ENCODE measurements at regions not wholly inside any gene's neighbourhood (a gene's known extent, or its start where the extent isn't known, plus 50 kb on each side); places are given as distances from the start of the nearest gene placed in this dataset.

DNA sequence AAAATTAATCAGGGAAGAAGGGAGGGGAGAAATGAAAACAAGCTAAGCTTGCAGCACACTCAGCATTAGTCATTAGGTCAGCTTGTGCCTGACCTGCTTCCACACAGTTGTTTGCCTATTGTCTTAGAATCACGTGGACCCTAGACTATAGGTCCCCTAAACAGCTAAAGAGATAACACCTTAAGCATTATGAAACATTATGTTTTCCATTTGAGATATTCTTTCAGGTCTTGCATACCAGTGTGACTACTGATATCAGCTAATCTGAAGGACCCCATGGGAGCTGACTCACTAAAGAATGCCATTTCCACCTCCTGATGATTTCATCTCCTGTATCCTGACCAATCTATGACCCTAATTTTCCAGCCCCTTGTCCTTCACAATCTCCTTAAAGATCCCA lies 154.1 kb upstream of the FUT8 start:
- Histone ChIP-seq H3K4me3 (ENCODE audit: low read depth in 1 of 3, low read length in 3 of 3) (no peak overlapping the region), H3K27me3 (ENCODE audit: control insufficient read depth in 4 of 4, insufficient read depth in 4 of 4, low read length in 3 of 4) (no peaks in the 10 kb centered on the region), H3K9ac (ENCODE audit: low read depth in 1 of 2, low read length in 2 of 2) (no peak overlapping the region), H3K27ac (ENCODE audit: low read depth in 1 of 2, low read length in 2 of 2) (no peak overlapping the region), H3K9me3 (ENCODE audit: control insufficient read depth in 4 of 4, low read length in 3 of 4) (peaks cover 0 to 4% (median 0%) of the 10 kb centered on the region in 4 donors), H3K36me3 (ENCODE audit: control insufficient read depth in 4 of 4, insufficient read depth in 3 of 4, low read depth in 1 of 4, low read length in 3 of 4) (no peaks in the 10 kb centered on the region), H3K4me1 (ENCODE audit: control insufficient read depth in 4 of 4, insufficient read depth in 4 of 4, low read length in 3 of 4) (no peaks in the 10 kb centered on the region)
- DNase-seq (ENCODE audit: low spot score): no peak
- TF ChIP-seq HNF4G (IDR thresholded peaks at IDR 0.05): no peak
- TF ChIP-seq, protein P1, sequence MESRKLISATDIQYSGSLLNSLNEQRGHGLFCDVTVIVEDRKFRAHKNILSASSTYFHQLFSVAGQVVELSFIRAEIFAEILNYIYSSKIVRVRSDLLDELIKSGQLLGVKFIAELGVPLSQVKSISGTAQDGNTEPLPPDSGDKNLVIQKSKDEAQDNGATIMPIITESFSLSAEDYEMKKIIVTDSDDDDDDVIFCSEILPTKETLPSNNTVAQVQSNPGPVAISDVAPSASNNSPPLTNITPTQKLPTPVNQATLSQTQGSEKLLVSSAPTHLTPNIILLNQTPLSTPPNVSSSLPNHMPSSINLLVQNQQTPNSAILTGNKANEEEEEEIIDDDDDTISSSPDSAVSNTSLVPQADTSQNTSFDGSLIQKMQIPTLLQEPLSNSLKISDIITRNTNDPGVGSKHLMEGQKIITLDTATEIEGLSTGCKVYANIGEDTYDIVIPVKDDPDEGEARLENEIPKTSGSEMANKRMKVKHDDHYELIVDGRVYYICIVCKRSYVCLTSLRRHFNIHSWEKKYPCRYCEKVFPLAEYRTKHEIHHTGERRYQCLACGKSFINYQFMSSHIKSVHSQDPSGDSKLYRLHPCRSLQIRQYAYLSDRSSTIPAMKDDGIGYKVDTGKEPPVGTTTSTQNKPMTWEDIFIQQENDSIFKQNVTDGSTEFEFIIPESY (IDR thresholded peaks at IDR 0.05): no peak
- TF ChIP-seq, protein P2, sequence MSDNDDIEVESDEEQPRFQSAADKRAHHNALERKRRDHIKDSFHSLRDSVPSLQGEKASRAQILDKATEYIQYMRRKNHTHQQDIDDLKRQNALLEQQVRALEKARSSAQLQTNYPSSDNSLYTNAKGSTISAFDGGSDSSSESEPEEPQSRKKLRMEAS (IDR thresholded peaks at IDR 0.05): no peak
- WGBS: 27% methylated on average over 1 of the region's 1 CpG

DNA sequence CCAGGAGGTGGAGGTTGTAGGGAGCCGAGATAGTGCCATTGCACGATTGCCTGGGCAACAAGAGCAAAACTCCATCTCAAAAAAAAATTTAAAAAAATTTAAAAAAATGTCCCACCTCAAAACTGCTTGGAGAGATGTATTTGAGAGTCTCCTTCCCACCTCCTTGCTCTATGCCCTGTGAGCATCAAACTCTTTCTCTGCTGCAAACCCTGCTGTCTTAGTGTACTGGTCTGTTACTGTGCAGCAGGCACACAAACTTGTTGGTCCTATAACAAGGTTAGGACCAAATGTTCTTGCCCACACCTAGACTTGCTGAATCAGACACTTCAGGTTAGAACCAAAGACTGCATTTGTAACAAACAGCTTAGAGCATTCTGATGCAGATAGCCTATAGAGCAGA lies 153.5 kb upstream of the FUT8 start:
- H3K36me3 ChIP-seq (ENCODE audit: control insufficient read depth in 4 of 4, insufficient read depth in 3 of 4, low read depth in 1 of 4, low read length in 3 of 4): no peaks in the 10 kb centered on the region
- no peak for DNase-seq (ENCODE audit: low spot score)
- no peak overlapping the region for H3K27ac ChIP-seq (ENCODE audit: low read depth in 1 of 2, low read length in 2 of 2)
- H3K9ac ChIP-seq (ENCODE audit: low read depth in 1 of 2, low read length in 2 of 2): no peak overlapping the region
- no peaks in the 10 kb centered on the region for H3K4me1 ChIP-seq (ENCODE audit: control insufficient read depth in 4 of 4, insufficient read depth in 4 of 4, low read length in 3 of 4)
- WGBS: 77% methylated on average over 2 of the region's 2 CpGs
- no peaks in the 10 kb centered on the region for H3K27me3 ChIP-seq (ENCODE audit: control insufficient read depth in 4 of 4, insufficient read depth in 4 of 4, low read length in 3 of 4)
- TF ChIP-seq NR2F2 (IDR thresholded peaks at IDR 0.05) (no peak), JUND (IDR thresholded peaks at IDR 0.05) (no peak)
- TF ChIP-seq, protein P3, sequence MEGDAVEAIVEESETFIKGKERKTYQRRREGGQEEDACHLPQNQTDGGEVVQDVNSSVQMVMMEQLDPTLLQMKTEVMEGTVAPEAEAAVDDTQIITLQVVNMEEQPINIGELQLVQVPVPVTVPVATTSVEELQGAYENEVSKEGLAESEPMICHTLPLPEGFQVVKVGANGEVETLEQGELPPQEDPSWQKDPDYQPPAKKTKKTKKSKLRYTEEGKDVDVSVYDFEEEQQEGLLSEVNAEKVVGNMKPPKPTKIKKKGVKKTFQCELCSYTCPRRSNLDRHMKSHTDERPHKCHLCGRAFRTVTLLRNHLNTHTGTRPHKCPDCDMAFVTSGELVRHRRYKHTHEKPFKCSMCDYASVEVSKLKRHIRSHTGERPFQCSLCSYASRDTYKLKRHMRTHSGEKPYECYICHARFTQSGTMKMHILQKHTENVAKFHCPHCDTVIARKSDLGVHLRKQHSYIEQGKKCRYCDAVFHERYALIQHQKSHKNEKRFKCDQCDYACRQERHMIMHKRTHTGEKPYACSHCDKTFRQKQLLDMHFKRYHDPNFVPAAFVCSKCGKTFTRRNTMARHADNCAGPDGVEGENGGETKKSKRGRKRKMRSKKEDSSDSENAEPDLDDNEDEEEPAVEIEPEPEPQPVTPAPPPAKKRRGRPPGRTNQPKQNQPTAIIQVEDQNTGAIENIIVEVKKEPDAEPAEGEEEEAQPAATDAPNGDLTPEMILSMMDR (IDR thresholded peaks at IDR 0.05; ENCODE audit: low read depth, low read length, missing input control): no peak
- H3K9me3 ChIP-seq (ENCODE audit: control insufficient read depth in 4 of 4, low read length in 3 of 4): peaks cover 0 to 4% (median 0%) of the 10 kb centered on the region in 4 donors
- H3K4me3 ChIP-seq (ENCODE audit: low read depth in 1 of 3, low read length in 3 of 3): no peak overlapping the region

DNA sequence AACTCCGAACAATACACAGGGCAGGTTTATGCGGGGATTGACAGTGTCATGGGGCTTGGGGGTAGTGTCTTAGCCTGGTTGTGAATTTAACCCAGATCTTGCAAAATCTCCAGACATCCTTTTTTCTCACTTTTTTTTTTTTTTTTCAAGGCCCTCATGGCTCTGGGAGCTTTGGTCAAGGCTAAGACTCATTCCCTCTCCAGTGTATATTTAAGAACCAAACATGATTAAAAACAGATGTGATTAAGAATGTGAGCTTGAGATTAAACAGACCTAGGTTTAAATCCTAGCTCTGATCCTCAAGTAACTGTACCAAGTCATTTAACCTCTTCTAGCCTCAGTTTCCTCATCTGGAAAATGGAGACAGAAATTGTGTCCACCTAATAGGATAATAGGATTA lies 151.7 kb upstream of the FUT8 start:
- no peak overlapping the region for H3K27ac ChIP-seq (ENCODE audit: low read depth in 1 of 2, low read length in 2 of 2)
- WGBS: 83% methylated on average over 2 of the region's 2 CpGs
- no peaks in the 10 kb centered on the region for H3K27me3 ChIP-seq (ENCODE audit: control insufficient read depth in 4 of 4, insufficient read depth in 4 of 4, low read length in 3 of 4)
- no peak for TF ChIP-seq RXRA (IDR thresholded peaks at IDR 0.05)
- TF ChIP-seq, protein P4, sequence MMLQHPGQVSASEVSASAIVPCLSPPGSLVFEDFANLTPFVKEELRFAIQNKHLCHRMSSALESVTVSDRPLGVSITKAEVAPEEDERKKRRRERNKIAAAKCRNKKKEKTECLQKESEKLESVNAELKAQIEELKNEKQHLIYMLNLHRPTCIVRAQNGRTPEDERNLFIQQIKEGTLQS (IDR thresholded peaks at IDR 0.05): no peak
- TF ChIP-seq, protein P5, sequence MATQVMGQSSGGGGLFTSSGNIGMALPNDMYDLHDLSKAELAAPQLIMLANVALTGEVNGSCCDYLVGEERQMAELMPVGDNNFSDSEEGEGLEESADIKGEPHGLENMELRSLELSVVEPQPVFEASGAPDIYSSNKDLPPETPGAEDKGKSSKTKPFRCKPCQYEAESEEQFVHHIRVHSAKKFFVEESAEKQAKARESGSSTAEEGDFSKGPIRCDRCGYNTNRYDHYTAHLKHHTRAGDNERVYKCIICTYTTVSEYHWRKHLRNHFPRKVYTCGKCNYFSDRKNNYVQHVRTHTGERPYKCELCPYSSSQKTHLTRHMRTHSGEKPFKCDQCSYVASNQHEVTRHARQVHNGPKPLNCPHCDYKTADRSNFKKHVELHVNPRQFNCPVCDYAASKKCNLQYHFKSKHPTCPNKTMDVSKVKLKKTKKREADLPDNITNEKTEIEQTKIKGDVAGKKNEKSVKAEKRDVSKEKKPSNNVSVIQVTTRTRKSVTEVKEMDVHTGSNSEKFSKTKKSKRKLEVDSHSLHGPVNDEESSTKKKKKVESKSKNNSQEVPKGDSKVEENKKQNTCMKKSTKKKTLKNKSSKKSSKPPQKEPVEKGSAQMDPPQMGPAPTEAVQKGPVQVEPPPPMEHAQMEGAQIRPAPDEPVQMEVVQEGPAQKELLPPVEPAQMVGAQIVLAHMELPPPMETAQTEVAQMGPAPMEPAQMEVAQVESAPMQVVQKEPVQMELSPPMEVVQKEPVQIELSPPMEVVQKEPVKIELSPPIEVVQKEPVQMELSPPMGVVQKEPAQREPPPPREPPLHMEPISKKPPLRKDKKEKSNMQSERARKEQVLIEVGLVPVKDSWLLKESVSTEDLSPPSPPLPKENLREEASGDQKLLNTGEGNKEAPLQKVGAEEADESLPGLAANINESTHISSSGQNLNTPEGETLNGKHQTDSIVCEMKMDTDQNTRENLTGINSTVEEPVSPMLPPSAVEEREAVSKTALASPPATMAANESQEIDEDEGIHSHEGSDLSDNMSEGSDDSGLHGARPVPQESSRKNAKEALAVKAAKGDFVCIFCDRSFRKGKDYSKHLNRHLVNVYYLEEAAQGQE (IDR thresholded peaks at IDR 0.05): no peak
- no peak for TF ChIP-seq GABPA (IDR thresholded peaks at IDR 0.05 in 1 of 2, conservative IDR thresholded peaks at IDR 0.05 in 1 of 2)
- TF ChIP-seq YY1 (IDR thresholded peaks at IDR 0.05): no peak
- TF ChIP-seq TAF1 (conservative IDR thresholded peaks at IDR 0.05): no peak
- no peak for TF ChIP-seq FOXA2 (IDR thresholded peaks at IDR 0.05)
- no peak for TF ChIP-seq HNF4G (IDR thresholded peaks at IDR 0.05)
- TF ChIP-seq, protein P1 (IDR thresholded peaks at IDR 0.05): no peak
- TF ChIP-seq, protein P3 (IDR thresholded peaks at IDR 0.05; ENCODE audit: low read depth, low read length, missing input control): no peak
- peaks cover 0 to 4% (median 0%) of the 10 kb centered on the region in 4 donors for H3K9me3 ChIP-seq (ENCODE audit: control insufficient read depth in 4 of 4, low read length in 3 of 4)
- H3K9ac ChIP-seq (ENCODE audit: low read depth in 1 of 2, low read length in 2 of 2): no peak overlapping the region
- H3K4me1 ChIP-seq (ENCODE audit: control insufficient read depth in 4 of 4, insufficient read depth in 4 of 4, low read length in 3 of 4): no peaks in the 10 kb centered on the region
- H3K36me3 ChIP-seq (ENCODE audit: control insufficient read depth in 4 of 4, insufficient read depth in 3 of 4, low read depth in 1 of 4, low read length in 3 of 4): no peaks in the 10 kb centered on the region
- H3K4me3 ChIP-seq (ENCODE audit: low read depth in 1 of 3, low read length in 3 of 3): no peak overlapping the region
- DNase-seq (ENCODE audit: low spot score): no peak
